HEK293 (cell line): ENCODE measurements at regions not wholly inside any gene's neighbourhood (a gene's known extent, or its start where the extent isn't known, plus 50 kb on each side); places are given as distances from the start of the nearest gene placed in this dataset.

Experiments used
- CTCF ChIP-seq: fragments of 450-650 bp; formaldehyde crosslinking; IDR thresholded peaks from 2 replicates; pipeline ENCODE4 v1.5.1; 2016; ENCODE audit warnings: missing biosample characterization, missing genetic modification characterization
- ZBTB20 ChIP-seq: fragments of 450-650 bp; formaldehyde crosslinking; IDR thresholded peaks from 2 replicates; pipeline ENCODE4 v1.5.1; 2016; ENCODE audit warnings: missing biosample characterization, missing genetic modification characterization
- ZBTB26 ChIP-seq: fragments of 450-650 bp; formaldehyde crosslinking; optimal IDR thresholded peaks from 2 replicates; pipeline ENCODE3; 2016; ENCODE audit warnings: missing biosample characterization, mild to moderate bottlenecking, missing genetic modification characterization
- ZBTB44 ChIP-seq: fragments of 450-650 bp; IDR thresholded peaks from 2 replicates; pipeline ENCODE4 v1.5.1; 2018; ENCODE audit warnings: missing biosample characterization, mild to moderate bottlenecking, missing genetic modification characterization
- ZNF157 ChIP-seq: fragments of 450-650 bp; formaldehyde crosslinking; IDR thresholded peaks from 2 replicates; pipeline ENCODE4 v1.5.1; 2016; ENCODE audit warnings: missing biosample characterization, missing genetic modification characterization
- ZNF23 ChIP-seq: fragments of 450-650 bp; formaldehyde crosslinking; IDR thresholded peaks from 2 replicates; pipeline ENCODE4 v1.5.1; 2016; ENCODE audit warnings: missing biosample characterization, missing genetic modification characterization, borderline replicate concordance
- ZNF280C ChIP-seq: fragments of 450-650 bp; formaldehyde crosslinking; IDR thresholded peaks from 2 replicates; pipeline ENCODE4 v1.5.1; 2016; ENCODE audit warnings: missing biosample characterization, missing genetic modification characterization
- ZNF433 ChIP-seq: fragments of 450-650 bp; formaldehyde crosslinking; IDR thresholded peaks from 2 replicates; pipeline ENCODE4 v1.5.1; 2016; ENCODE audit warnings: missing biosample characterization, missing genetic modification characterization, low read depth
- ZNF510 ChIP-seq: fragments of 450-650 bp; formaldehyde crosslinking; IDR thresholded peaks from 2 replicates; pipeline ENCODE4 v1.5.1; 2018; ENCODE audit warnings: mild to moderate bottlenecking, missing genetic modification characterization, missing biosample characterization; ENCODE audit not compliant: insufficient replicate concordance
- ZNF561 ChIP-seq: fragments of 450-650 bp; IDR thresholded peaks from 2 replicates; pipeline ENCODE4 v1.5.1; 2018; ENCODE audit warnings: missing biosample characterization, missing genetic modification characterization, borderline replicate concordance
- ZNF623 ChIP-seq: fragments of 450-650 bp; formaldehyde crosslinking; IDR thresholded peaks from 2 replicates; pipeline ENCODE4 v1.5.1; 2016; ENCODE audit warnings: missing biosample characterization, missing genetic modification characterization

GRCh38 chr2:196563876-196564275 is 75.6 kb upstream of the CCDC150 start:
- no peak for TF ChIP-seq ZBTB26 (tag by site-specific recombination)
- no peak for TF ChIP-seq ZNF157 (tag by site-specific recombination)
- no peak for TF ChIP-seq ZBTB20 (tag by site-specific recombination)
- no peak for TF ChIP-seq CTCF
- TF ChIP-seq ZNF23 (tag by site-specific recombination), result no peak
- TF ChIP-seq ZNF510, result no peak
- TF ChIP-seq ZNF623 (tag by site-specific recombination), result no peak
- TF ChIP-seq ZNF433, result no peak
- TF ChIP-seq ZNF561 (tag by site-specific recombination), result no peak
- TF ChIP-seq ZNF280C (tag by site-specific recombination), result no peak
- TF ChIP-seq ZBTB44, result no peak
